Femur (tissue), 1 donor: ENCODE measurements at regions not wholly inside any gene's neighbourhood (a gene's known extent, or its start where the extent isn't known, plus 50 kb on each side); places are given as distances from the start of the nearest gene placed in this dataset.

Source experiments
- DNase-seq: peaks from one replicate; pipeline ENCODE4 v3.0.0-alpha.2; 2017

DNA sequence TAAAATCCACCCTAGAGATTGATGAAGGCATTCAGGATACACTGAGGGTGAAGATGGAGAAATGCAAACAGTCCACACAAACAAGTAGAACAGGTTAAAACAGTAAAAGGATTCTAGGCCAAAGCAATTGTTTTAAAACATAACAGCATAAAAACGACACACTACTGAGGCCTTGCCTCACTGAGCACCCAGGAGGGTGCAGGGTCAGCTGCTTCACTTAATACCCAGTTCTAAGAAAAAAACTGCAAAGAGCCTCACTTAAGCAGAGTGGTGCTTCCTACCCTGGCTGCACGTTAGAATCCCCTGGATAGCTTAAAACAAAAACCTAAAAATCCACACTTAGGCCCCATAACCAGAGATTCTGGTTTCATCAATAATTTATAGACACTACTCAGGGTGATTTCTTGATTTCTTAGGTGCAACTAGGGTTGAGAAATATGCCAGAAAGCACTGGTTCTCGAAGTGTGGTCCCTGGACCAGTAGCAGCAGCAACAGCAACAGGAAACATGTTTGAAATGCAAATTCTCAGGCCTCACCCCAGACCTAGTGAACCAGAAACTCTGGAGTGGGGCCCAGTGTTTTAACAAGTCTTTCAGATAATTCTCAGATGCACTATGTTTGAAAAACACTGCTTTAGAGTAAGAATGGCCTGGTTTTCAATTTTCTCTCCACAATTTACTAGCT is 279.1 kb downstream of the ZEB2 start:
- no peak for DNase-seq

DNA sequence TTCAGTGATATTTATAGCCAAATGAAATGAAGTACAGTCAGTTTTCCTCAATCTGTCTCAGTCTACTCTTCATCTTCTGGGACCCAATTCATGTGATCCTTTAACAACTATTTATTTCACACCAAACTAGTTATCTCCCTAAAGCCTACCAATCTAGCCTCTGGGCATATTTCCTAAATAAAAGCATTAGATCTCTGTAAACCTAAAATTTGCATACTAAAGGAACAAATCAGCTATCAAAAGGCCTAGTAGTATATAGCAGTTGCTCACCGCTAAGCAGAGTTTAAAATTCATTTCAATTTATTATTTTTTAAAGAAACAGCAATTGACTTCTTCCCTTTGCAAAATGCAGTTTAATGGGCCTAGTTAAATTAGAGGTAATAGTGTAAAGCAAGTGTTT is 280.2 kb downstream of the ZEB2 start:
- DNase-seq: no peak

DNA sequence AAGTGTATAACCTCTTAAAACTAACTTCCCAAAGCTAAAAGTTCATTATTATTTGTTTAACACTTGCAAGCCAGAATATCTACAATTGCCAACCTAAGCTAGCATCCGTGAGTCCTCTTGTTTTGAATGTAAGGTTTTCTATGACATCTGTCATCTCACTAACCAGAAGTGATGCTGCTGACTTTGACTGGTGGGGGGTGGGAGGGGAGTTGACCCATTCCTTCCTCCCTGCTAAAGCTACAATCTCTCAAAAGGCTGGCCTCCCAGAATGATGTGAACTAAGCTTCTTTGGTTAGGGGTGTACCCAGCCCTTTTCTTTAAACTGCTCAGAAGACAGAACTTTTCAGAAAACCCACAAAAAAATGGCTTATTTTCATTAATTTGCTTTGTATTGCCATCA is 280.6 kb downstream of the ZEB2 start:
- no peak for DNase-seq

DNA sequence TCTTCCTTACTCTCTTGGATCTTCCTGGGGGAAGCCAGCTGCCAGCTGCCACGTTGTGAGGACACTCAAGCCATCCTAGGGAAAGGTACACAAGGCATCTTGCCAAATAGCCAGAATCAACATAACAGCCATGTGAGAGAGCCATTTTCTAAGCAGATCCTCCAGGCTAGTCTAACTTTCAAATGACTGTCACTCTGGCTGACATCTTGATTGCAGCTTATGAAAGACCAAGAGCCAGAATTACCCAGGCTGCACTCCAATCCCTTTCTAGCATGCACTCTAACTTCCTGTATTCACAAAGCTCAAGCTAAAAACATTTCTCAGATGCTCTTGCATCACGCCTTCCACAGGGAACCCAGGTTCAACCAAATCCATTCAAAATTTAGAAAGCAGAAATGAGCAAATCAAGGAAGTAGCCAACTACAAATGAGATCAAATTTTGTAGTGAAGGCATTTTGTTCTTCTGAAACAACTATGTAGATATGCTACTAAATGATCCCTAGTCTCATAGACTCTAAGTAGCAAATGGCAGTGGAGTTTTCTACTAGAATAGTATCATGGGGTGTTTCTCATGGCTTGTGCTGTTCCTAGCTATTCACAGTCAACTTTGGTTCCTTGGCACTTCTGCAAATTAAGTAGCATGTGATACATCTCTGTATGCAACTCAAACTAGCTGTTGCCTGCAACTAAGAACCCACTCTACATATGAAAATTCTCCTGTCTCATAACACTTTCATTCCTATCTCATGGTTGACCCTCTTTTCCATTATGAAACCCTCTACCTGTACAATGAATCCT is 281.9 kb downstream of the ZEB2 start:
- peak; percentile 23 for DNase-seq

DNA sequence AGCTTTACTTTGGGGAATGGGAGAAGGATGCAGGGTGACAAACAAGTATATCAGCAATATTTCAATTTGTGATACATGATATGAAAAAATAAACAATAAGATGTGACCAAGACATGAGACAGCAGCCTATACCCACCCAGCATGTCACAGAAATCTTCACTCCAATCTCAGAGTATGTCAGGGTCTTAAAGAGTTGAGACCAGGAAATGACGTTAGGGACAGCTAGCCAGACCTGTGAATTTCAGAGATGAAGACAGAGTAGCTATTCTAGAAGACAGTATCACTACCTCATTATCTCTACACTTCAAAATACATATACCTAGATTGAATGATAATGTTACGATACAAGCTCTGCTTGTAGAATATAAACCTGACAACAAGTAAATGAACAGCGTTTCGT is 282.8 kb downstream of the ZEB2 start:
- DNase-seq: no peak

DNA sequence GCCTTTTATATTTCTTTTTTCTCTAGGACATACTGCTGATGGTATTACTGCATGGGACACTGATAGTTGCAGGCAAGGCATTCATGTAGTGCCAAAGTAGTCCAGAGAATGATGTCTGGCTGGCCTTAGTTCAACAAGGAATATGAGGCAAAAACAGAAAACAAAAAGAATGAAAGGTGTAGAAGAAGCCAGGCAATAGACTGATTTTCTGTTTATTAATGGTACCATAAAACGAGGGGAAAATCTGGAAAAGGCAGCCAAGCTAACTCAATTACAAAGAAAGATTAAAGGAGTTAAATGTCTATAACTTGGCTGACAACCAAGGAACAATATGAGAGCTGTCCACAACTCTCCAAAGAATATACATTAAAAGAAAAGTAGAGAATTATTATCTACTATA is 284.9 kb downstream of the ZEB2 start:
- DNase-seq: no peak

DNA sequence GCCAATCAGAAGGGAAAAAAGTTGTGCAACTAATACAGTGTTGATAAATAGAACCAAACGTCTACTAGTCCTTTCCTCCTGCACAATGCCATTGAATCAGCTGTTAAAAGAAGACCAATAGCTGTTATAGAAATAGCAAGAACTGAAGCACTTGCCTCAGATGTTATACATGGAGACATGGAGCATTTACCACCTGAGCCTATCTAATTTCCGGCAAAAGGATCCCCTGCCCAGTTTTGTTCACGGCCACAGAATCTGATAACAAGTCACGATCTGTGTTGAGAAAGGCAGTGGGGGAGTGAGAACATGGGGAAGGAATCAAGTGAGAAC is 285.4 kb downstream of the ZEB2 start:
- DNase-seq: no peak

DNA sequence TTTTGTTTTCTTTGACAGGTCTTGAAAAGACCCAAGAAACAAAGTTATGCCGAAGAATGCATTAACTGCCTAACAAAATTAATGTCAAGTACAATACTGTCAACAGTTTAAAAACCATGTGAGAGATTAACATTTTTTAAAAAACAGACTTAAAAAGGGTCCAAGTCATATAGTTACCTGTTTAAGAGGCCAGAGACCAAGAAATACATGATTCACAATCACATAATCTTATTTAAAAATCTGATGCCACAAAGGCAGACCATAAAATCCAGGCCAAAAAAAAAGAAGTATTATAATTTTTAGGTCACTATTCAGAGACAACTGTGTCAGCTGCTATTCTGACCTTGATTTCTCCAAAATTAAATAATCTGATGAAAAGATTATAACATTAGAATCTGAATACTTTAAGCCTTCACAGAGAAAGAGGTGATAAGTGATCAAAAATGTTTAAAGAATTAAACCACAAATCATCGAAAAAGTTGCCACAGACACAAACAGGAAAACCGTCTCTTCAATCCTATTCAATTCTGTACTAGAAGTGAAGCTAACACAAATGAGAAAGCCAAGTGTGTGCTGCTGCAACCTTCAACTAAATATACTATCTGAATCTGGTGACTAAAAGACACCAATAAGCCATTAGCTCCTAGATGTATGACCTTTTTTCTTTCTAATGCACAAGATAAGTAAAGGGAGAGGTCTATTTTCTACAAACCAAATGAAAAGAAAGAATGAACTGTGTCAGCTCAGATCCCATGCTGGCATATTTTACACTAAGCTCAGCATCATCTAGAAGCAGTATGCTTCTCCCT is 286.0 kb downstream of the ZEB2 start:
- no peak for DNase-seq

DNA sequence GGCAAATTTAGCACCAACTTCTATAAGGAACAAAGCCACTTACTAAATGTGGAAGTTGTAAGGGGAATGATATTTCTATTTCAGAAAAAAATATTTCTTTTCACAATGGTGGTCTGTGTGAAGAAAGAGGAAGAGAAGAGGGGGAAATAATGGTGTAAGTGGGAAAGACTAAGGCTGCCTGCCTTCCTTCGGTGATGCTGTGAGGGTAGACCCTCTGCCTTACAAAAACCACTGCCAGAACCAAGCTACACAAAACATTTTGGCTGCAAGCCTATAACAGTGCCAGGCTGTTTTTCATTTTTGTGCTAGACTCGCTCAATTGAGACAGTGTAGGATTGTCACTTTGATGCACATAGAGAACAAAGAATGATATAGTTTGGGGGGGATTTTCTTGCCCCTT is 286.6 kb downstream of the ZEB2 start:
- DNase-seq: no peak

DNA sequence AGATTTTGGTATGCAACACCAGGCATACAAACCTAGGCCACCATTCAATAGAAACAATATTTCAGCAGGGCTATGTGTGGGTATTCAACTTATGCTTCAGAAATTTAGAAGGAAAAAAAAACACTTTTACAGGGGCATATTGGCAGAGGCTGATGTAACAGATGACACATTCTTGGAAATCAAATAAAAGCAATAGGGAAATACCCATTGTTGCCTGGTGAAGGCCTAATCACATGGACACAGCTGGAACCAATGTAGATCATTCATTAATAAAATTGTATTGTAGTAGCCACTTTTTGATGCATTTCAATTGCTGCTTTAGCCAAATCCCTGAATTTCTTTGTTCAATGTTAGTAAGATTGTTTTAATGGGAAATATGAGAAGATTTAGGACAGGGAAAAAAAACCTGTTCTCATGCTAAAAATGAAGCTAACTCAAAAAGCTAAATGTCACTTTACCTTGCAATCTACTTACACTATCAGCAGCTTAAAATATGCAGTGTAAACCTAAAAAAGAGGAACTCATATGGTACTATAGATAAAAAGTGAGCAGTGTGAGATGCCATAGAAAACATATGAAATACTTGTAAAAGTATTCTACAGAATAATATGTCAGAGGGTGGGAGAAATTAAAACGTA is 289.4 kb downstream of the ZEB2 start:
- no peak for DNase-seq

DNA sequence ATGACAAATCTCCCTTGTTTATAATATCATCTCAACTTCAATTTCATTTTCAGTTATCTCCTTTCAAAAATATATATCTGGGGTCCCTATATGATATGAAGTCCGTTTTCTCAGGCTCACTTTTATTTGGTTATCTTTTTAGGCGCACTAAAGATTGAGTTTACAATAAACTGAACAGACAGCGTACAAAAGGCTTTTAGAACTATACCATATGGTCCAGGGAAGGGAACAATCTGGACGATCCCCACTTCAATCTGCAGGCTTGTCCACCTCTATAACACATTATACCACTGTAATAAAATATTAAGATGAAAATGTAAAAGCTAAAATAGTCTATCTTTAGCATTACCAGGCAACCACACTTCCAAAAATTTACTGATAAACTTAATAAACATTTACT is 289.9 kb downstream of the ZEB2 start:
- no peak for DNase-seq

DNA sequence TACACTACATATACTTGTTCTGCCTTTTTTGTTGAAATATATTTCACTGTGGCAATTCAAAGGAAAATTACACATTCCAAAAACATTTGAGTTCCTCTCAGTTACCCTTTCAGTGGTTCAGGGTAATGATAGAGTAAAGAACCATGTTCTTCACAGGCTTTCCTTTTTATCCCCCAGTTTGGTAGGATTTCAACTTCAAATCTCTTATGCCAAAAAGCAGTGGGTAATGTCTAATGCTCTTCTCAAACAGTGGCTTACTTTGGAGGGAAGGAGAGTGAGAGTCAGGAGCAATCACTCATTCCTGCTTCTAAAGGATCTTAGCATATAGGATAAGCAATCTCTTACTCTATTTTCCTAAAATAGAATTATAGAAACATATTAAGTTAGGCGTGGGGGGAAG is 290.6 kb downstream of the ZEB2 start:
- no peak for DNase-seq

DNA sequence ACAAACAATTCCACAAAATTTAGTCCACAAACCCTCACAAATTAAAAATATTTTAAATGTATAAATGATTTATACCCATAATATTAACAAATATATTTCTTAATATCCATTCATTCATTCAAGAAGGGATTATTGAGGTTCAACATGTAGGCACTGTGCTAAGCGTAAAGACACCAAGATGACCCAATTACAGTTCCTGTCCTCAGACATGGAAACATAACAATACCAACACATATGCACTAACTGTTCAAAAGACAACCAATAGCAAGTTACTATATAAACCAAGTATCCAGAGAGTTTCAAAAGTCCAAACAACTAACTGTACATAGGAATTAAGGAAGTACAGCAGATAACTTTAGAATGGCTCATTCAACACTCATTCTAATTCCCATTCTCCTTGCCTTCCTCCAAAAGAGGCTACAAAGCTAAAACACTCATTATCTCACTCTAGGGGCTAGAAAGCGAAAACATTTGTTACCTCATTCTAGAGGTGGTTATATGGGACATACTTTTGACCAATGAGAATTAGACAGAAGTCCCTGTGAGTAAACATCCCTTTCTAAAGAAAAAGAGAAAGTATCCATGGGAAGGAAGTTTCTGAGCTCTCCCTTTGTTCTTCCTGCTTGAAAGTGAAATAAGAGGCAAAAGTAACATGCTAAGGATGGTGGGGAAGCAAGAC is 292.4 kb downstream of the ZEB2 start:
- DNase-seq: no peak

DNA sequence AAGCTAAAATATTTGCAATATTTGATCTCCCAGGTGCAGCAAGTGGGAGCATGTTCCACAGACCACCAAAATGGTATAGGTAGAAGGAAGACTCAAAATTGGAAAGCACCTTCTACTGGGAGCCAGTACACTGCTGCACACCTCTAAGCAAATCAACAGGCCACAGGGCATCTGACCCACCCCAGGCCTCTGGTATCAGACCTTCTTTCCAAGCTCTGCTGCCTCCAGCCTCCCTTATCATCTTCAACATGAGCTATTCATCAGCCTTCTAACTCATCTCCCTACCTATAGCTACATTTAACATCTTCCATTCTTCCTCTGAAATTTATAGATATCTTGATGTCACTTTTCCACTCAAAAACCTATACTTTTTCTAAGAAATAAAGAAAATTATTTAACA is 294.8 kb downstream of the ZEB2 start:
- DNase-seq: no peak

DNA sequence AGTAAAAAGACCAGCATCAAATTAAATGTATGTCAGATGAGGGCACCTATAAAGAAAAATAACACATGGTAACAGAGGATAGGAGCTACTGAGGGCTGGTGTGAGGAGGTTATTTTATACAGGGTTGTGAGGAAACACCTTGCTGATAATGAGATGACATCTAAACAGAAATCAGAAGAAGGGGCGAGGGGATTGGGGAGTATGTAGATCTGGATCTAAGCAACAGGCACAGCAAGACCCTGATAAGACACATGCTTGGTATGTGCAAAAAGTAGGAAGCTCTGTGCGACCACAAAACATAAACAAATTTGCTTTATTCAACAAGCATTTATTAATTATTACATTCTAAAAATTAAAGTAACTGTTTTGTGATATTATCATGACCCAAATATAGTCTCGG is 295.4 kb downstream of the ZEB2 start:
- DNase-seq: no peak

DNA sequence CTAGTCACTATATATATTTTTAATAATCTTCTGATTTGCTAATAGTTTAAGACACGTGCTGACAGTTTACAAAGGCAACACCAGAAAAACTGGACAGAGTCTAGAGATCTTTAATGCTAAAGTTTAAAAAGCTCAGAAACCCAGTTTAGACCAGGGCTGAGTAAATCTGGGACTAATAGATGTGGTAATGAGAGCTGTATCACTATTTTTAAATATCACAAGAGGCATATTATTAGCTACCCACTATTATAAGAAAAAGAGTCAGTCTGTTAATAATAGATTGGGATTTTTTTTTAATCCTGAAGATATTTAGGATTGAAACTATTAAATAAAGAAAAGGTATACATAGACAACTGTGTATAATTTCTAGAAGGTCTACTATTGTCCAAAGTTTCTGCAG is 299.9 kb downstream of the ZEB2 start:
- DNase-seq: no peak

DNA sequence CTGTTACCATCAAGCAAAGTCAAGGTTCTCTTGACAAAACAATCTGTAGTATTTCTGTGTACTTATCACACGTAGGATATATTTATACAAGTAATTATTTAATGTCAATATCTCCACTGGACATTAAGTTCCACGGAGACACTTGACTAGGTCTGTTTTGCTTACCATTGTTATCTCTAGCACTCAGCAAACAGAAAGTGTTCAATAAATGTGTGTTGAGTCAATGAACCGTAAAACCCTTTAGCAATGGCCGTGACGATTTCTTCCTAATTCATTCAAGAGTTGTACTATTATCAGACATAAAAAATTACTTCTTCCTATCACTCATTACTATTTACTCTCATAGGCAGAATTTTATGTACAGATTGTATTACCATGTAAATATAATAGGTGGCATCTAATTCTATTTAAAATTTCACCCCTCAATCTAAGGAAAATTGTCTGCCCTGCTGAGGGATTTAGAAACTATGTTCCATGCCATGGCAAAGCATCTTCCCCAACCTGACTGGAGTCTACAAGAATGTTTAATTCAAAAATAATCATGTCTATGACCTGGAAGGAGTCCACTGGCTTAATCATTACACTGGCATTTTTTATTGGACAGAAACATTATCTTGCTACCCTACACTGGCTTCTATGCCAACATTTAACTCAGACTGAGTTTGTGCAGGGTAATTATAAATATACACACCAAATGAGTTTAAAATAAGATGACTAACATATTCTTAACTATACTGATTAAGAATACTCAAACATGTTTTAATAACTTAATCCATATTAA is 301.9 kb downstream of the ZEB2 start:
- no peak for DNase-seq

DNA sequence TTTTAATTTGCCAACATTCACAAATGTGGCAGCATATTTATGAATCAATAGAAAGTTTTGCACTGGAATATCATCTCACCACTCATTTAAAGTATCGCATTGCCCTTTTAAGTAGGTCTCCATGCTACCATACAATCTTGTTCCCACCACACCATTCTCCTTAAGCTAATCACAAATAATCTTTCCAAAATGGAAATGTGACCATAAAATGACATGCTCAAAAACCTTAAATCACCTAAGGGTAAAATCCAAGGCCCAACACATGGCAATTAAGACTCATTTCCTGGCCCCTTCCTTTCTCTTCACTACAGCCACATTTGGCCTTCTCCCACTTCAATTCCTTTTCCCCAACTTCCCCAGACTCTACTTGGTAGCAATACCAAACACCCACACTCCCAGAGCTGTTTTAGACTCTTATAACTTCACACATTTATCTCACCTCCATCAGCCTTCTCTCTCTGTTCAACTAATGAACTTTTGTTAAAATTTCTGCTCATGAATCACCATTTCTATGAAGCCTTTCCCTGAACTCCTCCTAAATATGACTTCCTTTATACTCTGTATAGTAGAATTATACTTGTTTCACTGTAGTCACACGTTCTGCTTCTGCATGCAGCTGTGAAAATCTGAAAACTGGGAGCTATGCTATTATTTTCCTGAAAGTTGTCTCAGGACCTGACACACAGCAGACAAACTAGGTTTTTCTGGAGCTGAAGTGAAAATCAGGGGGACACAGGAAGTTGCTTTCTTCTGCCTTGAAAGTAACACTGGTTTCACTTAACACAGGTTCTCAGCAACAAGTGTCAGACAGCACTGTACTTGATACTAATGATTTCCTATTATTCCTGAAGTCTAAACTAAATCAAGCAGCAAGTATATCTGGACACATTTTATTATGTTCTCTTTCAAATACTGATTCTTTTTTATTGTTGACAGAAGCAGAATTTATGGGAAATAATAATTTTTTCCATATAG is 303.9 kb downstream of the ZEB2 start:
- DNase-seq: no peak

DNA sequence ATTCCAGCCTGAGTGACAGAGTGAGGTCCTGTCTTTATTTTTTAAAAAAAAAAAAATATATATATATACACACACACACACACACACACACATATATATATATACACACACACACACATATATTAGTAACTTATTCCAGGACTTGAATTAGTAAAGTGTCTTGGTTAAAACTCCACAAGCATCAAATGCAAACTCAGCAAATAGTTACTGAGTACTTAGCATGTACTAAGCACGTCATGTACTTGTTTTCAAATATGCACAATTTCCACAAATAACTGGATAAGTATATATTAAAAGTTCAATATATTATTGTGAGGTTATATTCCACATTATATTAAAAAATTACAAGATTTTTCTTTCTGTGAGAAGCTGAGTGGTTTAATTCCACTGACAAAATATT is 304.7 kb downstream of the ZEB2 start:
- no peak for DNase-seq

DNA sequence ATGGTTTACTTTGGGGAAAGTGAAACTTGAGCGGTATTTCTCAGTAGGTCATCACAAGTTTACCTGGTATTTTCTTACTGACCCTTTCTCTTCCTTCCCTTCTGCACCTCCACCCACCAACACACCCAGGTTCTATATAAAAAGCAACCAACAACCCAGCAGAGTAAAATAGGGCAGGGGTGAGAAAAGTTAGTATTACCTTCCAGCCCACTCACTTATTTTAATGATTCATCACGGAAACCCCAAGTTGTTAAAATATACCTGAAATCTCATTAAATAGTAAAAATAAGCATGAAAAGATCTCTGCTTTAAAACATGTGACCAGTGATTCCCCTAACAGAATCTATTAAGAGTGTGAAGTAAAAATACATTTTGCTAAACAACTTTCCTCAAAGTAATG is 306.1 kb downstream of the ZEB2 start:
- DNase-seq: no peak

DNA sequence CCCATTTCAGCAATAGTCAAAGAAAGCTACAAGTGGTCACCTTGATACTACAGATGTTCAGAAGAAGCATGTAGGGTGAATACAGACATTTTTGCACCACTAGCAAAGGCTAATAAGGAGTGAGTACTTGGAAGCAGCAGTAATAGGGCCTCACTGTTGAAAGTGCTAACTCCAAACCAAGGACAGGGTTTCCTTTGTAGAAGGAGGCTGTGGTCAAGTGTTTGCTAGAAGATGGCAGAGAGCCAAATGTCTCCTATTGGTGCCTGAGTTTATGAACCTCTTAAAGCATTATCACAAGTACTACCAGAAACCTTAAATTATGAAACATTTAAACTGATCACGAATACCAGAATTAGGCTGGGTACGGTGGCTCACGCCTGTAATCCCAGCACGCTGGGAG is 308.1 kb downstream of the ZEB2 start:
- no peak for DNase-seq
